Ascending aorta (tissue), 2 donors: ENCODE measurements at regions not wholly inside any gene's neighbourhood (a gene's known extent, or its start where the extent isn't known, plus 50 kb on each side); places are given as distances from the start of the nearest gene placed in this dataset.

ENCODE experiments used
- DNase-seq, 2 donors: peaks; one replicate each; pipeline ENCODE4 v3.0.0-alpha.2; 2019; ENCODE audit warnings: low spot score in 2 of 2
- H3K27ac ChIP-seq, 2 donors: fragments of 200-600 bp; sonication (generic); one replicate each; pipeline ENCODE4 v1.5.1; 2016 to 2017; ENCODE audit warnings: mild to moderate bottlenecking in 1 of 2
- H3K27me3 ChIP-seq: fragments of 200-600 bp; sonication (generic); one replicate; pipeline ENCODE4 v1.5.1; 2017
- H3K36me3 ChIP-seq, 2 donors: fragments of 200-600 bp; sonication (generic); one replicate each; pipeline ENCODE4 v1.5.1; 2016
- H3K4me1 ChIP-seq, 2 donors: fragments of 200-600 bp; sonication (generic); one replicate each; pipeline ENCODE4 v1.5.1; 2016 to 2017; ENCODE audit warnings: mild to moderate bottlenecking in 1 of 2
- H3K4me3 ChIP-seq, 2 donors: fragments of 200-600 bp; sonication (generic); one replicate each; pipeline ENCODE4 v1.5.1; 2016 to 2017; ENCODE audit warnings: mild to moderate bottlenecking in 1 of 2
- H3K9me3 ChIP-seq, 2 donors: fragments of 200-600 bp; sonication (generic); one replicate each; pipeline ENCODE4 v1.5.1; 2016
- CTCF ChIP-seq, 3 experiments: fragments of 200-600 bp in 2 of 3; fragments of 450-650 bp in 1 of 3; sonication (generic) in 2 of 3; IDR thresholded peaks; one replicate each; pipeline ENCODE4 v1.5.1; 2016 to 2019; ENCODE audit warnings: antibody characterized with exemption in 3 of 3, mild to moderate bottlenecking in 1 of 3, moderate library complexity in 1 of 3
- intact Hi-C: fragments of 100-400 bp; cut with DNase I; formaldehyde crosslinking; loops from one replicate; pipeline ENCODE4 v1.15.1; 2023

GRCh38 chr5:67375606-67376005, 179.0 kb upstream of the CD180 start:
- intact Hi-C loops: no loop called here
- Histone ChIP-seq H3K36me3 (no peaks in the 10 kb centered on the region), H3K27me3 (no peaks in the 10 kb centered on the region), H3K4me1 (no peaks in the 10 kb centered on the region), H3K9me3 (no peaks in the 10 kb centered on the region), H3K27ac (no peak overlapping the region), H3K4me3 (no peak overlapping the region)
- no peak for TF ChIP-seq CTCF (IDR thresholded peaks at IDR 0.05)
- no peak for DNase-seq

- TF ChIP-seq CTCF (IDR thresholded peaks at IDR 0.05): no peak
- Histone ChIP-seq H3K4me1 (no peaks in the 10 kb centered on the region), H3K4me3 (no peak overlapping the region), H3K27me3 (no peaks in the 10 kb centered on the region), H3K9me3 (no peaks in the 10 kb centered on the region), H3K27ac (no peak overlapping the region), H3K36me3 (no peaks in the 10 kb centered on the region)
- DNase-seq: no peak
- intact Hi-C loops: no loop called here
Observed at GRCh38 chr5:67374378-67374777, 177.8 kb upstream of the CD180 start.

GRCh38 chr5:67373518-67373917, 176.9 kb upstream of the CD180 start:
- no peak for TF ChIP-seq CTCF (IDR thresholded peaks at IDR 0.05)
- Histone ChIP-seq H3K36me3 (no peaks in the 10 kb centered on the region), H3K27ac (no peak overlapping the region), H3K4me1 (no peaks in the 10 kb centered on the region), H3K9me3 (no peaks in the 10 kb centered on the region), H3K27me3 (no peaks in the 10 kb centered on the region), H3K4me3 (no peak overlapping the region)
- intact Hi-C loops: no loop called here
- no peak for DNase-seq

- TF ChIP-seq CTCF (IDR thresholded peaks at IDR 0.05): no peak
- no peaks in the 10 kb centered on the region for H3K27me3 ChIP-seq
- no peaks in the 10 kb centered on the region for H3K36me3 ChIP-seq
- no peaks in the 10 kb centered on the region for H3K4me1 ChIP-seq
- intact Hi-C loops: no loop called here
- no peaks in the 10 kb centered on the region for H3K9me3 ChIP-seq
- no peak for DNase-seq
- no peak overlapping the region for H3K4me3 ChIP-seq
- H3K27ac ChIP-seq: no peak overlapping the region
Observed at GRCh38 chr5:67372887-67373286, 176.3 kb upstream of the CD180 start.

- H3K27ac ChIP-seq: no peak overlapping the region
- H3K4me1 ChIP-seq: no peaks in the 10 kb centered on the region
- intact Hi-C loops: no loop called here
- no peaks in the 10 kb centered on the region for H3K9me3 ChIP-seq
- no peak for DNase-seq
- no peaks in the 10 kb centered on the region for H3K36me3 ChIP-seq
- TF ChIP-seq CTCF (IDR thresholded peaks at IDR 0.05): no peak
- no peak overlapping the region for H3K4me3 ChIP-seq
- no peaks in the 10 kb centered on the region for H3K27me3 ChIP-seq
Observed at GRCh38 chr5:67371924-67372323, 175.3 kb upstream of the CD180 start.

- Histone ChIP-seq H3K36me3 (no peaks in the 10 kb centered on the region), H3K4me3 (no peak overlapping the region), H3K27ac (no peak overlapping the region), H3K4me1 (no peaks in the 10 kb centered on the region), H3K27me3 (no peaks in the 10 kb centered on the region), H3K9me3 (no peaks in the 10 kb centered on the region)
- TF ChIP-seq CTCF (IDR thresholded peaks at IDR 0.05): no peak
- intact Hi-C loops: no loop called here
- no peak for DNase-seq
Observed at GRCh38 chr5:67366691-67367395, 170.2 kb upstream of the CD180 start.
